Activated T-helper 17 cell treated with anti-CD3 and anti-CD28 coated beads, Interleukin-2, amount 50 U/mL, for 72 hours (primary cell): ENCODE measurements at regions not wholly inside any gene's neighbourhood (a gene's known extent, or its start where the extent isn't known, plus 50 kb on each side); places are given as distances from the start of the nearest gene placed in this dataset.

Experiments used
- ATAC-seq: fragments of 150-1000 bp; cut with Tn5 transposase; replicated peaks from 2 replicates; pipeline ENCODE4 v1.10.0; 2021; ENCODE audit warnings: mild to moderate bottlenecking, moderate library complexity
- H3K27ac Mint-ChIP-seq: one replicate; pipeline ENCODE4 v1.8.0; 2022; ENCODE audit warnings: mixed read lengths
- H3K27me3 Mint-ChIP-seq: one replicate; pipeline ENCODE4 v1.8.0; 2022; ENCODE audit warnings: mixed read lengths
- H3K36me3 Mint-ChIP-seq: one replicate; pipeline ENCODE4 v1.8.0; 2022; ENCODE audit warnings: low read depth, mild to moderate bottlenecking, mixed read lengths
- H3K4me1 Mint-ChIP-seq: one replicate; pipeline ENCODE4 v1.8.0; 2022; ENCODE audit warnings: mixed read lengths
- H3K4me3 Mint-ChIP-seq: one replicate; pipeline ENCODE4 v1.8.0; 2022; ENCODE audit warnings: mild to moderate bottlenecking, mixed read lengths
- H3K9me3 Mint-ChIP-seq: one replicate; pipeline ENCODE4 v1.8.0; 2022; ENCODE audit warnings: mixed read lengths

- no peaks in the 10 kb centered on the region for H3K9me3 Mint-ChIP-seq
- H3K4me3 Mint-ChIP-seq, result no peak overlapping the region
- H3K27ac Mint-ChIP-seq, result no peak overlapping the region
- no peak for ATAC-seq
- H3K4me1 Mint-ChIP-seq, result no peaks in the 10 kb centered on the region
- H3K27me3 Mint-ChIP-seq, result peaks cover 2% of the 10 kb centered on the region
- no peaks in the 10 kb centered on the region for H3K36me3 Mint-ChIP-seq
Measured at GRCh38 chr11:127340438-127340837, 339.9 kb upstream of the KIRREL3 start.

- ATAC-seq, result no peak
- peaks cover 2% of the 10 kb centered on the region for H3K27me3 Mint-ChIP-seq
- no peak overlapping the region for H3K27ac Mint-ChIP-seq
- no peaks in the 10 kb centered on the region for H3K9me3 Mint-ChIP-seq
- H3K4me1 Mint-ChIP-seq, result no peaks in the 10 kb centered on the region
- H3K4me3 Mint-ChIP-seq, result no peak overlapping the region
- H3K36me3 Mint-ChIP-seq, result no peaks in the 10 kb centered on the region
Measured at GRCh38 chr11:127339376-127339775, 338.8 kb upstream of the KIRREL3 start.

GRCh38 chr11:127338380-127339259 lies 338.1 kb upstream of the KIRREL3 start:
- no peaks in the 10 kb centered on the region for H3K4me1 Mint-ChIP-seq
- no peak overlapping the region for H3K27ac Mint-ChIP-seq
- no peaks in the 10 kb centered on the region for H3K9me3 Mint-ChIP-seq
- no peaks in the 10 kb centered on the region for H3K36me3 Mint-ChIP-seq
- ATAC-seq, result no peak
- H3K4me3 Mint-ChIP-seq, result no peak overlapping the region
- H3K27me3 Mint-ChIP-seq, result peaks cover 2% of the 10 kb centered on the region

- Mint-ChIP-seq H3K4me3 (no peak overlapping the region), H3K4me1 (no peaks in the 10 kb centered on the region), H3K27ac (no peak overlapping the region), H3K27me3 (peaks cover under 1% of the 10 kb centered on the region), H3K36me3 (no peaks in the 10 kb centered on the region), H3K9me3 (peaks cover 9% of the 10 kb centered on the region)
- ATAC-seq, result no peak
Measured at GRCh38 chr11:127334466-127334865, 333.9 kb upstream of the KIRREL3 start.

- H3K4me1 Mint-ChIP-seq, result no peaks in the 10 kb centered on the region
- H3K4me3 Mint-ChIP-seq, result no peak overlapping the region
- ATAC-seq, result no peak
- H3K27me3 Mint-ChIP-seq, result no peaks in the 10 kb centered on the region
- no peak overlapping the region for H3K27ac Mint-ChIP-seq
- H3K36me3 Mint-ChIP-seq, result no peaks in the 10 kb centered on the region
- peaks cover 9% of the 10 kb centered on the region for H3K9me3 Mint-ChIP-seq
Measured at GRCh38 chr11:127332896-127333295, 332.3 kb upstream of the KIRREL3 start.

GRCh38 chr11:127330044-127330443 lies 329.5 kb upstream of the KIRREL3 start:
- H3K27me3 Mint-ChIP-seq, result no peaks in the 10 kb centered on the region
- H3K4me1 Mint-ChIP-seq, result no peaks in the 10 kb centered on the region
- H3K27ac Mint-ChIP-seq, result no peak overlapping the region
- peaks cover 9% of the 10 kb centered on the region for H3K9me3 Mint-ChIP-seq
- H3K4me3 Mint-ChIP-seq, result no peak overlapping the region
- H3K36me3 Mint-ChIP-seq, result no peaks in the 10 kb centered on the region
- no peak for ATAC-seq

GRCh38 chr11:127308291-127308690 lies 307.7 kb upstream of the KIRREL3 start:
- no peaks in the 10 kb centered on the region for H3K4me1 Mint-ChIP-seq
- no peak overlapping the region for H3K27ac Mint-ChIP-seq
- ATAC-seq, result no peak
- H3K27me3 Mint-ChIP-seq, result no peaks in the 10 kb centered on the region
- no peak overlapping the region for H3K4me3 Mint-ChIP-seq
- H3K36me3 Mint-ChIP-seq, result no peaks in the 10 kb centered on the region
- H3K9me3 Mint-ChIP-seq, result peaks cover 8% of the 10 kb centered on the region

GRCh38 chr11:127307700-127308099 lies 307.1 kb upstream of the KIRREL3 start:
- no peak overlapping the region for H3K4me3 Mint-ChIP-seq
- no peak overlapping the region for H3K27ac Mint-ChIP-seq
- H3K27me3 Mint-ChIP-seq, result no peaks in the 10 kb centered on the region
- H3K36me3 Mint-ChIP-seq, result no peaks in the 10 kb centered on the region
- ATAC-seq, result no peak
- no peaks in the 10 kb centered on the region for H3K4me1 Mint-ChIP-seq
- peaks cover 5% of the 10 kb centered on the region for H3K9me3 Mint-ChIP-seq

- Mint-ChIP-seq H3K27me3 (no peaks in the 10 kb centered on the region), H3K9me3 (no peaks in the 10 kb centered on the region), H3K36me3 (no peaks in the 10 kb centered on the region), H3K27ac (no peak overlapping the region), H3K4me1 (no peaks in the 10 kb centered on the region), H3K4me3 (no peak overlapping the region)
- no peak for ATAC-seq
Measured at GRCh38 chr11:127304634-127305033, 304.1 kb upstream of the KIRREL3 start.

- ATAC-seq, result no peak
- Mint-ChIP-seq H3K36me3 (no peaks in the 10 kb centered on the region), H3K4me3 (no peak overlapping the region), H3K27ac (no peak overlapping the region), H3K9me3 (peaks cover 13% of the 10 kb centered on the region), H3K4me1 (no peaks in the 10 kb centered on the region), H3K27me3 (no peaks in the 10 kb centered on the region)
Measured at GRCh38 chr11:127288926-127289325, 288.4 kb upstream of the KIRREL3 start.

GRCh38 chr11:127281534-127281933 lies 281.0 kb upstream of the KIRREL3 start:
- H3K9me3 Mint-ChIP-seq, result peaks cover 3% of the 10 kb centered on the region
- no peaks in the 10 kb centered on the region for H3K4me1 Mint-ChIP-seq
- no peak overlapping the region for H3K4me3 Mint-ChIP-seq
- ATAC-seq, result no peak
- peaks cover 3% of the 10 kb centered on the region for H3K27me3 Mint-ChIP-seq
- no peak overlapping the region for H3K27ac Mint-ChIP-seq
- no peaks in the 10 kb centered on the region for H3K36me3 Mint-ChIP-seq

- Mint-ChIP-seq H3K36me3 (no peaks in the 10 kb centered on the region), H3K27ac (no peak overlapping the region), H3K9me3 (peaks cover 3% of the 10 kb centered on the region), H3K4me1 (no peaks in the 10 kb centered on the region), H3K27me3 (peaks cover 7% of the 10 kb centered on the region), H3K4me3 (no peak overlapping the region)
- ATAC-seq, result no peak
Measured at GRCh38 chr11:127275774-127276173, 275.2 kb upstream of the KIRREL3 start.

- H3K9me3 Mint-ChIP-seq, result no peaks in the 10 kb centered on the region
- no peaks in the 10 kb centered on the region for H3K4me1 Mint-ChIP-seq
- peaks cover 4% of the 10 kb centered on the region for H3K27me3 Mint-ChIP-seq
- no peak overlapping the region for H3K27ac Mint-ChIP-seq
- no peak for ATAC-seq
- H3K4me3 Mint-ChIP-seq, result no peak overlapping the region
- H3K36me3 Mint-ChIP-seq, result no peaks in the 10 kb centered on the region
Measured at GRCh38 chr11:127274328-127274676, 273.7 kb upstream of the KIRREL3 start.

GRCh38 chr11:127273593-127274327 lies 273.2 kb upstream of the KIRREL3 start:
- no peaks in the 10 kb centered on the region for H3K9me3 Mint-ChIP-seq
- no peaks in the 10 kb centered on the region for H3K36me3 Mint-ChIP-seq
- no peak overlapping the region for H3K27ac Mint-ChIP-seq
- peaks cover 4% of the 10 kb centered on the region for H3K27me3 Mint-ChIP-seq
- no peak overlapping the region for H3K4me3 Mint-ChIP-seq
- ATAC-seq, result no peak
- no peaks in the 10 kb centered on the region for H3K4me1 Mint-ChIP-seq

GRCh38 chr11:127270851-127271250 lies 270.3 kb upstream of the KIRREL3 start:
- no peak for ATAC-seq
- Mint-ChIP-seq H3K36me3 (no peaks in the 10 kb centered on the region), H3K9me3 (no peaks in the 10 kb centered on the region), H3K27ac (no peak overlapping the region), H3K4me1 (no peaks in the 10 kb centered on the region), H3K4me3 (no peak overlapping the region), H3K27me3 (peaks cover 4% of the 10 kb centered on the region)
